HEK293 (cell line): ENCODE measurements at regions not wholly inside any gene's neighbourhood (a gene's known extent, or its start where the extent isn't known, plus 50 kb on each side); places are given as distances from the start of the nearest gene placed in this dataset.

Experiments used
- CTCF ChIA-PET: fragments of 350-600 bp; formaldehyde crosslinking; extraction: SDS; loops from one replicate; lab custom pipeline; 2021; ENCODE audit warnings: antibody characterized with exemption; lab: Yijun Ruan, JAX
- POLR2A ChIA-PET: fragments of 300-600 bp; formaldehyde crosslinking; extraction: SDS; loops from one replicate; lab custom pipeline; 2020; ENCODE audit warnings: antibody characterized with exemption, inconsistent platforms; lab: Yijun Ruan, JAX
- H3K27ac ChIP-seq: fragments of 200-500 bp; sonication (Bioruptor generic); 2 replicates; pipeline ENCODE4 v1.5.1; 2014; ENCODE audit warnings: low read depth, low read length, control low read depth, inconsistent platforms; ENCODE audit errors: extremely low read depth
- H3K36me3 ChIP-seq, 2 experiments: fragments of 200-500 bp in 1 of 2; sonication (Bioruptor generic) in 1 of 2; 1 replicate in 1 of 2; 2 replicates in 1 of 2; pipeline ENCODE4 v1.5.1; 2014 to 2017; ENCODE audit warnings: inconsistent platforms in 2 of 2, low read length in 2 of 2; ENCODE audit not compliant: control insufficient read depth in 2 of 2, insufficient read depth in 1 of 2
- H3K4me1 ChIP-seq: fragments of 200-500 bp; sonication (Bioruptor generic); 2 replicates; pipeline ENCODE4 v1.5.1; 2014; ENCODE audit warnings: mild to moderate bottlenecking, low read length, inconsistent platforms; ENCODE audit not compliant: control insufficient read depth, insufficient read depth
- H3K4me3 ChIP-seq: 2 replicates; pipeline ENCODE4 v1.5.1; 2011; ENCODE audit warnings: low read depth, mild to moderate bottlenecking, control low read depth, low read length, moderate library complexity
- H3K9me3 ChIP-seq: fragments of 200-500 bp; sonication (Bioruptor generic); 2 replicates; pipeline ENCODE4 v1.5.1; 2014; ENCODE audit warnings: low read depth, low read length, inconsistent platforms; ENCODE audit not compliant: control insufficient read depth, insufficient read depth
- PRDM2 ChIP-seq: fragments of 450-650 bp; formaldehyde crosslinking; IDR thresholded peaks from 2 replicates; pipeline ENCODE4 v1.5.1; 2016; ENCODE audit warnings: missing biosample characterization, missing genetic modification characterization, borderline replicate concordance
- PRDM4 ChIP-seq: fragments of 450-650 bp; formaldehyde crosslinking; IDR thresholded peaks from 2 replicates; pipeline ENCODE4 v1.5.1; 2017; ENCODE audit warnings: missing biosample characterization, missing genetic modification characterization
- SCRT2 ChIP-seq: fragments of 450-650 bp; formaldehyde crosslinking; IDR thresholded peaks from 2 replicates; pipeline ENCODE4 v1.5.1; 2016; ENCODE audit warnings: missing biosample characterization, missing genetic modification characterization
- SP2 ChIP-seq: fragments of 450-650 bp; formaldehyde crosslinking; IDR thresholded peaks from 2 replicates; pipeline ENCODE4 v1.5.1; 2016; ENCODE audit warnings: missing biosample characterization, missing genetic modification characterization
- TRIM28 ChIP-seq: IDR thresholded peaks from 2 replicates; pipeline ENCODE4 v1.6.1; 2011; ENCODE audit warnings: low read length, control low read depth, borderline replicate concordance
- ZBTB17 ChIP-seq: fragments of 450-650 bp; formaldehyde crosslinking; IDR thresholded peaks from 2 replicates; pipeline ENCODE4 v1.5.1; 2016; ENCODE audit warnings: missing biosample characterization, missing genetic modification characterization
- ZBTB49 ChIP-seq: fragments of 450-650 bp; formaldehyde crosslinking; IDR thresholded peaks from 2 replicates; pipeline ENCODE4 v1.5.1; 2016; ENCODE audit warnings: missing biosample characterization, missing genetic modification characterization, low read depth
- ZBTB8A ChIP-seq: fragments of 450-650 bp; formaldehyde crosslinking; IDR thresholded peaks from 2 replicates; pipeline ENCODE4 v1.5.1; 2016; ENCODE audit warnings: missing biosample characterization, missing genetic modification characterization
- ZEB2 ChIP-seq: fragments of 450-650 bp; formaldehyde crosslinking; IDR thresholded peaks from 2 replicates; pipeline ENCODE4 v1.5.1; 2016; ENCODE audit warnings: missing biosample characterization, missing genetic modification characterization
- ZFP69B ChIP-seq: fragments of 450-650 bp; formaldehyde crosslinking; IDR thresholded peaks from 2 replicates; pipeline ENCODE4 v1.5.1; 2016; ENCODE audit warnings: missing biosample characterization, missing genetic modification characterization
- ZNF155 ChIP-seq: fragments of 450-650 bp; formaldehyde crosslinking; IDR thresholded peaks from 2 replicates; pipeline ENCODE4 v1.5.1; 2016; ENCODE audit warnings: missing biosample characterization, missing genetic modification characterization
- ZNF169 ChIP-seq: fragments of 450-650 bp; formaldehyde crosslinking; IDR thresholded peaks from 2 replicates; pipeline ENCODE4 v1.5.1; 2016; ENCODE audit warnings: missing biosample characterization, missing genetic modification characterization
- ZNF302 ChIP-seq: fragments of 450-650 bp; formaldehyde crosslinking; IDR thresholded peaks from 2 replicates; pipeline ENCODE4 v1.5.1; 2016; ENCODE audit warnings: missing biosample characterization, missing genetic modification characterization, low read depth
- ZNF404 ChIP-seq: fragments of 450-650 bp; formaldehyde crosslinking; IDR thresholded peaks from 2 replicates; pipeline ENCODE4 v1.5.1; 2017; ENCODE audit warnings: missing biosample characterization, missing genetic modification characterization
- ZNF549 ChIP-seq: fragments of 450-650 bp; IDR thresholded peaks from 2 replicates; pipeline ENCODE4 v1.5.1; 2018; ENCODE audit warnings: missing biosample characterization, missing genetic modification characterization, mild to moderate bottlenecking, inconsistent platforms, moderate library complexity
- ZNF560 ChIP-seq: fragments of 450-650 bp; formaldehyde crosslinking; IDR thresholded peaks from 2 replicates; pipeline ENCODE4 v1.5.1; 2017; ENCODE audit warnings: missing biosample characterization, missing genetic modification characterization, borderline replicate concordance
- ZNF664 ChIP-seq: fragments of 450-650 bp; formaldehyde crosslinking; IDR thresholded peaks from 2 replicates; pipeline ENCODE4 v1.5.1; 2016; ENCODE audit warnings: missing biosample characterization, missing genetic modification characterization
- ZNF792 ChIP-seq: fragments of 450-650 bp; formaldehyde crosslinking; IDR thresholded peaks from 2 replicates; pipeline ENCODE4 v1.5.1; 2016; ENCODE audit warnings: missing biosample characterization, missing genetic modification characterization

GRCh38 chr5:125346316-125346715 is 599.9 kb upstream of the ZNF608 start:
- Histone ChIP-seq H3K27ac (no peak overlapping the region), H3K9me3 (no peaks in the 10 kb centered on the region), H3K4me3 (no peak overlapping the region), H3K36me3 (no peaks in the 10 kb centered on the region), H3K4me1 (no peaks in the 10 kb centered on the region)
- ChIA-PET POLR2A (no interaction called here), CTCF (interaction anchor here (0.7 kb wide), 1 partner anchor 56 kb away, joined by 3 read pairs; no protein-coding TSS in a partner anchor)
- TF ChIP-seq ZBTB8A (tag by site-specific recombination): no peak
- no peak for TF ChIP-seq PRDM2
- TF ChIP-seq ZBTB17 (tag by site-specific recombination): no peak
- TF ChIP-seq ZFP69B (tag by site-specific recombination): no peak
- no peak for TF ChIP-seq ZNF155
- no peak for TF ChIP-seq TRIM28

GRCh38 chr5:125348221-125348692 is 601.8 kb upstream of the ZNF608 start:
- Histone ChIP-seq H3K27ac (no peak overlapping the region), H3K9me3 (no peaks in the 10 kb centered on the region), H3K36me3 (no peaks in the 10 kb centered on the region), H3K4me1 (no peaks in the 10 kb centered on the region), H3K4me3 (no peak overlapping the region)
- POLR2A ChIA-PET: no interaction called here
- CTCF ChIA-PET: no interaction called here
- no peak for TF ChIP-seq ZNF302 (tag by site-specific recombination)
- no peak for TF ChIP-seq ZNF792 (tag by site-specific recombination)
- no peak for TF ChIP-seq SCRT2 (tag by site-specific recombination)
- no peak for TF ChIP-seq ZEB2 (tag by site-specific recombination)
- no peak for TF ChIP-seq ZBTB49 (tag by site-specific recombination)
- TF ChIP-seq PRDM4 (tag by site-specific recombination): no peak
- TF ChIP-seq ZNF664 (tag by site-specific recombination): no peak
- TF ChIP-seq ZNF560: no peak
- TF ChIP-seq SP2 (tag by site-specific recombination): no peak
- no peak for TF ChIP-seq ZNF404 (tag by site-specific recombination)
- TF ChIP-seq ZNF169 (tag by site-specific recombination): no peak
- TF ChIP-seq ZNF549: no peak
